ENCODE measurements at regions not wholly inside any gene's neighbourhood (a gene's known extent, or its start where the extent isn't known, plus 50 kb on each side); places are given as distances from the start of the nearest gene placed in this dataset.

DNA sequence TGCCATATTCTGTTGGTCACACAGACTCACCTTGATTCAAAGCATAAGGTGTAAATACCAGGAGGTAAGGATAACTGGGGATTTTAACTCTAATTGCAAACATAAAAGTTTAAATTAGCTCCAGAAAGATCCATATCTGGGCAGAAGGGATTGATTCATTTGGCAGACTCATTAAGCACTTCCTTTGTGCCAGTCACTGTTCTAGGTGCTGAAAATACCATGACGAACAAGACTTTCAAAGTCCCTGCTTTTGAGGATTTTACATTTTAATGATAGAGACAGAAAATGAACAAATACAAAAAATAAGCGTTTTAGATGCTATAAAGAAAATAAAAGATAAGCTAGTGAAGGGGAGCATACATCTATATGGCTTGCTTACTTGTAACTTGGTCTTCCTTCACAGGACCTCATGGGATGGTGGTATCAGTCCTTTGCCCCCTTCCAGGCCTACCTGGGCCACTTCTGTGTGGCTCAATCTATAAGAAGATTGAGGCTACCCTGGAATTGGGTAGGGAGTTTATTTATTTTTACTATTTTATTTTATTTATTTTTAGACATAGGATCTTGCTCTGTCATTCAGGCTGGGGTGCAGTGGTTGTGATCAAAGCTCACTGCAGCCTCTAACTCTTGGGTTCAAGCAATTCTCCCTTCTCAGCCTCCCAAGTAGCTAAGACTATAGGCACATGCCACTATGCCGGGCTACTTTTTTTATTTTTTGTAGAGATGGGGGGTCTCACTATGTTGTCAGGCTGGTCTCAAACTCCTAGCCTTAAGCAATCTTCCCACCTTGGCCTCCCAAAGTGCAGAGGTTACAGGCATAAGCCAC is 212.8 kb downstream of the MYCN start:
- Mint-ChIP-seq H3K9me3 (no peaks in the 10 kb centered on the region), H3K4me1 (ENCODE audit: low read depth) (no peaks in the 10 kb centered on the region), H3K27ac (no peak overlapping the region), H3K36me3 (ENCODE audit: low read depth) (no peaks in the 10 kb centered on the region), H3K4me3 (no peak overlapping the region), H3K27me3 (peaks cover 24% of the 10 kb centered on the region)
- no peaks in the 10 kb centered on the region for H3K36me3 ChIP-seq (ENCODE audit: insufficient read depth, low read length)
- H3K4me3 ChIP-seq (ENCODE audit: low read length) = no peak overlapping the region
- DNase-seq (no peak), ATAC-seq (ENCODE audit: poor library complexity) (no peak)
- H3K4me1 ChIP-seq (ENCODE audit: insufficient read depth, low read length) = no peaks in the 10 kb centered on the region
- intact Hi-C loops (cut with DNase I, micrococcal nuclease) = no loop called here
- ChIA-PET CTCF (no interaction called here), POLR2A (no interaction called here)
- no peaks in the 10 kb centered on the region for H3K27me3 ChIP-seq (ENCODE audit: control insufficient read depth in 1 of 2, insufficient read depth in 2 of 2, low read length in 2 of 2)
- peaks cover 0 to 4% of the 10 kb centered on the region in 2 experiments for H3K9me3 ChIP-seq (ENCODE audit: control insufficient read depth in 1 of 2, insufficient read depth in 1 of 2, low read length in 2 of 2)
- TF ChIP-seq, protein P1, sequence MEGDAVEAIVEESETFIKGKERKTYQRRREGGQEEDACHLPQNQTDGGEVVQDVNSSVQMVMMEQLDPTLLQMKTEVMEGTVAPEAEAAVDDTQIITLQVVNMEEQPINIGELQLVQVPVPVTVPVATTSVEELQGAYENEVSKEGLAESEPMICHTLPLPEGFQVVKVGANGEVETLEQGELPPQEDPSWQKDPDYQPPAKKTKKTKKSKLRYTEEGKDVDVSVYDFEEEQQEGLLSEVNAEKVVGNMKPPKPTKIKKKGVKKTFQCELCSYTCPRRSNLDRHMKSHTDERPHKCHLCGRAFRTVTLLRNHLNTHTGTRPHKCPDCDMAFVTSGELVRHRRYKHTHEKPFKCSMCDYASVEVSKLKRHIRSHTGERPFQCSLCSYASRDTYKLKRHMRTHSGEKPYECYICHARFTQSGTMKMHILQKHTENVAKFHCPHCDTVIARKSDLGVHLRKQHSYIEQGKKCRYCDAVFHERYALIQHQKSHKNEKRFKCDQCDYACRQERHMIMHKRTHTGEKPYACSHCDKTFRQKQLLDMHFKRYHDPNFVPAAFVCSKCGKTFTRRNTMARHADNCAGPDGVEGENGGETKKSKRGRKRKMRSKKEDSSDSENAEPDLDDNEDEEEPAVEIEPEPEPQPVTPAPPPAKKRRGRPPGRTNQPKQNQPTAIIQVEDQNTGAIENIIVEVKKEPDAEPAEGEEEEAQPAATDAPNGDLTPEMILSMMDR (IDR thresholded peaks at IDR 0.05) = no peak
- H3K27ac ChIP-seq (ENCODE audit: low read depth in 1 of 2, low read length in 2 of 2) = no peak overlapping the region

DNA sequence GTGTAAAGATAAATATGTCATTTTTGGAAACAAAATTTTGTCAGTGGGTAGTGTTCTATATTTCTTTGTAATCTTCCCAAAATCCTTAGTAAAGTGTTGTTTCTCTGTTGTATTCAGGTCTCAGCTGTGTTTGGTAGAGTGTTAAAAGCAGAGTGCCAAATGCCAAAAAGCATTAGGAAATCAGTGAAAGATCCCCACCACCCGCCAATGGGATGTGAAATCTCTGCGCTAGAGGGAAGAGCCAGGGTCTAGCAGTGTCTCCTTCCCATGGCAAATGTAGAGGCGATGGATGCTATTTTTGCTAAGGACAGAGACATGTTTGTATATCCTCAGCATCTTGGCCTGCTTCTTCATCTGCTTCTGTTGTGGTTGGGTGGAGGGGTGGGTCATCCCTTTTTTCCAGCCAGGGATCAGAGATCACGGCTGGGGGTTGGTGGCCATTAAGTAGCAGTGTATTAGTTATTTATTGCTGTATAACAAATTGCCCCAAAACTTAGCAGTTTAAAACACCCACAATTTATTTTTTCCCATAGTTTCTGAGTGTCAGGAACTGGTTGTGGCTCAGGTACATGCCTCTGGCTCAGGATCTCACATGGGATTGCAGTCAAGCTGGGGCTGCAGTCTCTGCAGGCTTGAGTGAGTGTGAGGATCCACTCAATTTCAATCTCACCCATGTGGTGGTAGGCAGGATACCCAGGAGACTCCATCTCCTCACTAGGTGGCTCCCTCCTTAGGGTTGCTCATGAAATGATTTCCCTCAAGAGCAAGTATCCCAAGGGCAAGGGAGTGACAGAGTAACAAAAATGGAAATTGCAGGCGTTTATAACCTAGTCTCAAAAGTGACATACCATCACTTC is 211.9 kb downstream of the MYCN start:
- ChIA-PET CTCF (no interaction called here), POLR2A (no interaction called here)
- peaks cover 0 to 4% of the 10 kb centered on the region in 2 experiments for H3K9me3 ChIP-seq (ENCODE audit: control insufficient read depth in 1 of 2, insufficient read depth in 1 of 2, low read length in 2 of 2)
- H3K9me3 Mint-ChIP-seq = no peaks in the 10 kb centered on the region
- no peaks in the 10 kb centered on the region for H3K4me1 ChIP-seq (ENCODE audit: insufficient read depth, low read length)
- intact Hi-C loops (cut with DNase I, micrococcal nuclease) = no loop called here
- ATAC-seq (ENCODE audit: poor library complexity) (no peak), DNase-seq (no peak)
- TF ChIP-seq, protein P1 (IDR thresholded peaks at IDR 0.05) = no peak
- H3K4me1 Mint-ChIP-seq (ENCODE audit: low read depth) = no peaks in the 10 kb centered on the region
- H3K27me3 ChIP-seq (ENCODE audit: control insufficient read depth in 1 of 2, insufficient read depth in 2 of 2, low read length in 2 of 2) = no peaks in the 10 kb centered on the region
- H3K4me3 ChIP-seq (ENCODE audit: low read length) = no peak overlapping the region
- H3K27ac Mint-ChIP-seq = no peak overlapping the region
- no peak overlapping the region for H3K4me3 Mint-ChIP-seq
- no peaks in the 10 kb centered on the region for H3K36me3 Mint-ChIP-seq (ENCODE audit: low read depth)
- H3K27me3 Mint-ChIP-seq = peaks cover 19% of the 10 kb centered on the region
- H3K27ac ChIP-seq (ENCODE audit: low read depth in 1 of 2, low read length in 2 of 2) = no peak overlapping the region
- H3K36me3 ChIP-seq (ENCODE audit: insufficient read depth, low read length) = no peaks in the 10 kb centered on the region

DNA sequence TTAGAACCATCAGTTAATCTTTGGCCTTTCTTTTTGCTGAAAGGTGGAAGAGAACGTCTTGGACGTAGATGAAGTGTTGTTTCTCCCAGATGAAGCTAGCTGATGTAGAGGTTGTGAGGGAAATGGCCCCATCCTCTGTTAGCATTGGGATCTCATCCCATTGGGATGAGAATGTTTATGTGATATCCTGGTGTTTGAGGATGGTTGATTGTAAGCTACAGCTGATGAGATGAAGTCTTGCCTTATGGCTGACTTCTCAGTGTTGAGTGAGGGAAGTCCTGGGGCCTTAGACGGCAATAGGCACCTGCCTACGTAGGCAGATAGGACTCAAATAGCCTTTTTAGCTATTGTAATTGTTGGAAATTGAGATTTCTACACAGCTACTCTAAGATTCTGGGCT is 211.3 kb downstream of the MYCN start:
- peaks cover 19% of the 10 kb centered on the region for H3K27me3 Mint-ChIP-seq
- H3K4me1 Mint-ChIP-seq (ENCODE audit: low read depth) = no peaks in the 10 kb centered on the region
- DNase-seq (no peak), ATAC-seq (ENCODE audit: poor library complexity) (no peak)
- Histone ChIP-seq H3K9me3 (ENCODE audit: control insufficient read depth in 1 of 2, insufficient read depth in 1 of 2, low read length in 2 of 2) (peaks cover 0 to 4% of the 10 kb centered on the region in 2 experiments), H3K4me1 (ENCODE audit: insufficient read depth, low read length) (no peaks in the 10 kb centered on the region), H3K4me3 (ENCODE audit: low read length) (no peak overlapping the region), H3K27me3 (ENCODE audit: control insufficient read depth in 1 of 2, insufficient read depth in 2 of 2, low read length in 2 of 2) (no peaks in the 10 kb centered on the region), H3K27ac (ENCODE audit: low read depth in 1 of 2, low read length in 2 of 2) (no peak overlapping the region), H3K36me3 (ENCODE audit: insufficient read depth, low read length) (no peaks in the 10 kb centered on the region)
- no peak overlapping the region for H3K27ac Mint-ChIP-seq
- no peaks in the 10 kb centered on the region for H3K36me3 Mint-ChIP-seq (ENCODE audit: low read depth)
- H3K4me3 Mint-ChIP-seq = no peak overlapping the region
- H3K9me3 Mint-ChIP-seq = no peaks in the 10 kb centered on the region
- POLR2A ChIA-PET = no interaction called here
- TF ChIP-seq, protein P1 (IDR thresholded peaks at IDR 0.05) = no peak
- intact Hi-C loops (cut with DNase I, micrococcal nuclease) = no loop called here
- CTCF ChIA-PET = no interaction called here
